ENCODE measurements at regions not wholly inside any gene's neighbourhood (a gene's known extent, or its start where the extent isn't known, plus 50 kb on each side); places are given as distances from the start of the nearest gene placed in this dataset.

DNA sequence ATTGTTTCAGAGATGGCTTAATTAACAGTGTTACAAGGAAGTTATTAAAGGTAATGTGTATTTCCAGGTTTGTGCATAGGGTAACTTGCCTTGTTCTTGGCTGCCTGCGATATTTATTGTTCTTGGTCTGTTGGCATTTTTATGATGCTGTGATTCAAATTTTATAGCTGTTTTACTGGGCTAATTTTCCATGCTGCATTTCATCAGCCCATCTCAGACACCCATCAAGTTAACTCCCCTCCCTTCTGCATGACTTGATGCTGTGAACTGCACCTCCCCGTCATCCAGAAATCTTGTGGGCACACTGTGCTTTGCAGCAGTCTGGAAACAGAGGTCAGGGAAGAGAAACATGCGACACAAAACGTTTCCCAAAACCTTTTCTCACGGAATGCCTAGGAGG is 1049.2 kb downstream of the AACS start:
- no peak overlapping the region for H3K27ac Mint-ChIP-seq
- no peaks in the 10 kb centered on the region for H3K27me3 Mint-ChIP-seq
- no peak overlapping the region for H3K4me3 Mint-ChIP-seq
- H3K9me3 Mint-ChIP-seq (ENCODE audit: low read depth): peaks cover 4% of the 10 kb centered on the region
- H3K36me3 Mint-ChIP-seq: no peaks in the 10 kb centered on the region
- no peaks in the 10 kb centered on the region for H3K4me1 Mint-ChIP-seq (ENCODE audit: low read depth)

DNA sequence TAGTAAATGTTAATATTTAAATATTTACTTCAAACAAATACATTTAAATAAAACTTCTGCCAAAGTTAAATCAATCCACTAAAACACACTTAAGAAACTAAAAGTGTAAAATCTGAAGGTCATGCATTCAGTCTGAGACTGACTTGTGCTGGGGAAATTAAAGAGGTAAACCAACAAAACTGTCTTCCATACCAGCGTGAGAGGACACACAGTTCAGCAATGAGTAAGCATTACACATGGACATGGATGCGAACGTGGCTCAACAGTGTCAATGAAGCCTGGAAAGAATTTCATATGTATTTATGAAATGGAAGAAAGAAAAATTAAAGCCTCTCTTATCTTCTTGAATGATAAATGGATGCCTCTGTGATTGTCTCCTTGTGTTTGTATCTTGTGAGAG is 1052.3 kb downstream of the AACS start:
- Mint-ChIP-seq H3K27me3 (no peaks in the 10 kb centered on the region), H3K4me3 (no peak overlapping the region), H3K4me1 (ENCODE audit: low read depth) (no peaks in the 10 kb centered on the region), H3K27ac (no peak overlapping the region), H3K9me3 (ENCODE audit: low read depth) (peaks cover 4% of the 10 kb centered on the region), H3K36me3 (no peaks in the 10 kb centered on the region)

GRCh38 chr12:126139355-126139754 is 1074.1 kb downstream of the AACS start:
- Mint-ChIP-seq H3K36me3 (peaks cover 4% of the 10 kb centered on the region), H3K9me3 (ENCODE audit: low read depth) (peaks cover 41% of the 10 kb centered on the region), H3K4me3 (no peak overlapping the region), H3K27ac (no peak overlapping the region), H3K4me1 (ENCODE audit: low read depth) (no peaks in the 10 kb centered on the region), H3K27me3 (peaks cover 2% of the 10 kb centered on the region)

DNA sequence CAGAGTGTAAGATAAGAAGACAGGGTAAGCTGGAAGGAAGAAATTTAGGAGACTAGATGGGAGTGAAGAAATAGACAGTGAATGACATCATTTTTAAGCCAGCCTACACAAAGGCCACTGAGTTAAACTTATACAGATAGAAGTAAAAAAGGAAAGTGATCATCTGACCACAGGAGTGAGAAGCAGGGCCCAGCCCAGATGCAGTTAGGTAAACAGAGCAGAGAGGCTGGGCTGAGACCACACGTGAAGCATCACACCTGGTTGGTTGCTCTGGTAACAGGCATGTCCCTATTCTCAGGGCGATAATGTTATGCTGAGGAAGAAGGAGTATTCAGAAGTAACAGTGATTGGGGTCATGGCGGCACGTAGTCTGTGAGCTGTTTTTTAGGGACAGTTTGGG is 1079.4 kb downstream of the AACS start:
- Mint-ChIP-seq H3K27me3 (no peaks in the 10 kb centered on the region), H3K4me1 (ENCODE audit: low read depth) (no peaks in the 10 kb centered on the region), H3K27ac (no peak overlapping the region), H3K4me3 (no peak overlapping the region), H3K36me3 (no peaks in the 10 kb centered on the region), H3K9me3 (ENCODE audit: low read depth) (peaks cover 15% of the 10 kb centered on the region)

GRCh38 chr12:126147321-126147720 is 1082.1 kb downstream of the AACS start:
- Mint-ChIP-seq H3K4me1 (ENCODE audit: low read depth) (no peaks in the 10 kb centered on the region), H3K4me3 (no peak overlapping the region), H3K27ac (no peak overlapping the region), H3K9me3 (ENCODE audit: low read depth) (peaks cover 3% of the 10 kb centered on the region), H3K36me3 (no peaks in the 10 kb centered on the region), H3K27me3 (no peaks in the 10 kb centered on the region)

DNA sequence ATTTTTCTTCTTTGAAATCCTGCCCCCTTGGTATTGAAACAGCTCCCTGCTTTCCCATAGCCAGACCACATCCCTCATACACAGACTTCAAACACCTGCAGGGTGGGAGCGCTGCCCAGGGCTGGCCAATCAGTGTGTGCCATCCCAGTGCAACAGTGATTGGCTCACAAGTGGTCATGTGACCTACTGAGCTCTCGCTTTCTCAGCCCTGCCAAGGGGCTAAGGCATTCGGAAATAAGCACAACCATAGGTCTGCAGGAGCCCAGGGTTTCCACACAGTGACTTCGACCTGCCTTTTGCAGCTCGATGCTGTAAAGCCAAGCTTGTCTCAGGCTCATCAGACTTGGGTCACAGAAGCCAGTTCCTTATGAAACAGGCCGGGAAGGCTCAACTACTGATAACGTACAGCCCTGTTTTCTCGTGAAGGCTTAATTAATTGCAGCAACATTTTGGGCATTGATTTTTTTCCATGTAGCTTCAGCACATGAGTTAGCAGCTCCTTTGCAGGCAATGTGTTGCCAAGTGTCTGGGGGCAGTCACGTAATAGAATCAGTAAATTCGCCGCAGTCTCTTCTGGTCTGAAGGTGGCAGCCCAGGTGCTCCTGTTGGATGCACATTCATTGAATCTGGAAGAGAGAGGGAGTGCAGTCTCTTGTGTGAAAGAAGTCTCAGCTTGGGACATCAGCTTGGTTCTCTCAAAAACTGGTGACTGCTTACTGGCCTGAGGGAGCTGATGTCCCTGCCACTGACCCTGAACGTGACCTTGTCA is 1091.8 kb downstream of the AACS start:
- Mint-ChIP-seq H3K27ac (no peak overlapping the region), H3K4me3 (no peak overlapping the region), H3K4me1 (ENCODE audit: low read depth) (no peaks in the 10 kb centered on the region), H3K36me3 (no peaks in the 10 kb centered on the region), H3K27me3 (no peaks in the 10 kb centered on the region), H3K9me3 (ENCODE audit: low read depth) (peaks cover 2% of the 10 kb centered on the region)

DNA sequence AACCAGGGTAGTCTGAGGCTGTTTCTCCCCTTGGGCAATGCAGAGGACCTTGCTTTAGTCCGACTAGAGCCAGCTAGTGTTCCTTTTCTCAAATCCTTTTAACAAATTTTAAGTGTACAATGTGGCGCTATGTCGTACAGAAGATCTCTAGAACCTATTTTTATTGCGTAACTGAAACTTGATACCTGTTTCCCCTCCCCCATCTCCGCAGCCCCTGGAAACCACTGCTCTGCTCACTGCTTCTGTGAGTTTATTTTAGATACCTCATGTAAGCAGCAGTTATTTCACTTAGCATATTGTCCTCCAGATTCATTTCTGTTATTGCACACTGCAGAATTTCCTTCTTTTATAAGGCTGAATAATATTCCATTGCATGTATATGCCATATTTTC is 1092.3 kb downstream of the AACS start:
- H3K4me1 Mint-ChIP-seq (ENCODE audit: low read depth): no peaks in the 10 kb centered on the region
- H3K9me3 Mint-ChIP-seq (ENCODE audit: low read depth): peaks cover 5% of the 10 kb centered on the region
- H3K4me3 Mint-ChIP-seq: no peak overlapping the region
- no peaks in the 10 kb centered on the region for H3K27me3 Mint-ChIP-seq
- H3K27ac Mint-ChIP-seq: no peak overlapping the region
- H3K36me3 Mint-ChIP-seq: no peaks in the 10 kb centered on the region

DNA sequence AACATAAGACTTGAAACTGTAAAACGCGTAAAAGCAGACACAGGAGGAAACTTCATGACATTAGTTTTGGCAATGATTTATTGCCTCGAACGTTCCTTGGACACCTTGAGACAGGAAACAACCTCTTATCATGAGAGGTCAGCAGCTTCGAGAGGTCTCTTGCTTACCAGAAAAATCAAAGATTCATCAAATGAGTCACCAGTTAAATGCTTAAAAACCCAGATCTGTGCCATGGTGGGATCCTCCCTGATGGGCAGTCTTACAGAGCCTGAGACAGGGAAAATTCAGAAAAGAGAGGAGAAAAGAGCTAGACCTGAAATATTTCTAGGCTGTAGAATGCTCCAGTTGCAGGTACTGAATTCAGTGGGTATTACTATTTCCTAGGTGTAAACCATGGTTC is 1093.9 kb downstream of the AACS start:
- Mint-ChIP-seq H3K4me3 (no peak overlapping the region), H3K9me3 (ENCODE audit: low read depth) (peaks cover 5% of the 10 kb centered on the region), H3K27ac (no peak overlapping the region), H3K4me1 (ENCODE audit: low read depth) (no peaks in the 10 kb centered on the region), H3K36me3 (no peaks in the 10 kb centered on the region), H3K27me3 (no peaks in the 10 kb centered on the region)

DNA sequence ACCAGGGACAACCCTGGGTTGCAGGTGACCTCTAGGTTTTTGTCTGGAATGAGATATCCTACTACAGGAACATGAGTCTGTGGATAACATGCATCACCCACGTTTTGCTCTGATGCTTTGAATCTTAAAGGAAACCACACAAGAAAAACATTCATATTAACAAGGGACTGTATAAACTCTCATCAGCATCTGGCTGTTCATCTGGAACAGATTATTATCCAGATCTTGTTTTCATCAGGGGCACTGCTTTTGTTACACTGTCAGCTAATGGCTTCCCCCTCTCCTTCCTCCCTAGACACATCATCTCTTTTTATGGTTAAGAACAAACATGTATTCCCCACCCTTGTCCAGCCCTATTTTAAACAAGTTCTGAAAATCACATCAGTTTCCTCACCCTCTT is 1095.7 kb downstream of the AACS start:
- H3K27ac Mint-ChIP-seq: no peak overlapping the region
- no peaks in the 10 kb centered on the region for H3K36me3 Mint-ChIP-seq
- no peaks in the 10 kb centered on the region for H3K4me1 Mint-ChIP-seq (ENCODE audit: low read depth)
- H3K27me3 Mint-ChIP-seq: no peaks in the 10 kb centered on the region
- no peak overlapping the region for H3K4me3 Mint-ChIP-seq
- H3K9me3 Mint-ChIP-seq (ENCODE audit: low read depth): peaks cover 5% of the 10 kb centered on the region

GRCh38 chr12:126163984-126164383 is 1098.7 kb downstream of the AACS start:
- Mint-ChIP-seq H3K27me3 (no peaks in the 10 kb centered on the region), H3K4me1 (ENCODE audit: low read depth) (no peaks in the 10 kb centered on the region), H3K4me3 (no peak overlapping the region), H3K36me3 (no peaks in the 10 kb centered on the region), H3K9me3 (ENCODE audit: low read depth) (peaks cover 5% of the 10 kb centered on the region), H3K27ac (no peak overlapping the region)

GRCh38 chr12:126171937-126172559 is 1106.8 kb downstream of the AACS start:
- H3K9me3 Mint-ChIP-seq (ENCODE audit: low read depth): peaks cover 5% of the 10 kb centered on the region
- no peak overlapping the region for H3K4me3 Mint-ChIP-seq
- H3K27ac Mint-ChIP-seq: no peak overlapping the region
- no peaks in the 10 kb centered on the region for H3K36me3 Mint-ChIP-seq
- no peaks in the 10 kb centered on the region for H3K27me3 Mint-ChIP-seq
- no peaks in the 10 kb centered on the region for H3K4me1 Mint-ChIP-seq (ENCODE audit: low read depth)

DNA sequence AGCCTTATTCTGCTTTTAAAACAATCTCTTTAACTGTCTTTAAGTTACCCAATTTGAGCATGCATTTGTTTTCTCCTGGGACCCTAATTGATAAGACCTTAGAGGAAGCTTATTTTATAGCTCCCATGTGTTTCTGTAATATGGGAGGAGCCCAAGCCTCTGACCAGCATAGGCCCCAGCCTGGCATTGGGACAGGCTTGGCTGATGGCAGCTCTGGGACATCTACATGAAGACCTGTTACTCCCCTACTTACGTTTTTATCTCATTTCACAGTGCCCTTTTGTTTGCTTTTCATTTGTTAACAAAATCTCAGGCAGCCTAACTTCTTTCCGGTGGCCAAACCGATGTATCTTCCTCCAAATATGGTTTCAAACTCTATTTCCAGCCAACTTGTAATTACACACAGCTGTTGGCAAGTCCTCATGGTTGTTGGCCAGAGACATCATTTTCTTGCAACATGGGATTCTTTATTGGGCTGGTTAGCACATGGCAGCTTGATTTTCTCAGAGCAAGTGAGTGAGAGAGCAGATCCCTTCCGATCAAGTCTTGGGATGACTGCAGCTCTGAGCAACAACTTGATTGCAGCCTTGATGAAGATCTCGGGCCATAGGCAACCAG is 1117.5 kb downstream of the AACS start:
- no peaks in the 10 kb centered on the region for H3K4me1 Mint-ChIP-seq (ENCODE audit: low read depth)
- peaks cover 2% of the 10 kb centered on the region for H3K36me3 Mint-ChIP-seq
- H3K27me3 Mint-ChIP-seq: no peaks in the 10 kb centered on the region
- no peak overlapping the region for H3K4me3 Mint-ChIP-seq
- peaks cover 3% of the 10 kb centered on the region for H3K9me3 Mint-ChIP-seq (ENCODE audit: low read depth)
- H3K27ac Mint-ChIP-seq: no peak overlapping the region

- Mint-ChIP-seq H3K27ac (no peak overlapping the region), H3K4me1 (ENCODE audit: low read depth) (no peaks in the 10 kb centered on the region), H3K27me3 (peaks cover 7% of the 10 kb centered on the region), H3K36me3 (peaks cover 1% of the 10 kb centered on the region), H3K9me3 (ENCODE audit: low read depth) (peaks cover 2% of the 10 kb centered on the region), H3K4me3 (no peak overlapping the region)
These were observed 1119.8 kb downstream of the AACS start for GRCh38 chr12:126185025-126185424.

GRCh38 chr12:126189856-126190255 is 1124.6 kb downstream of the AACS start:
- Mint-ChIP-seq H3K27me3 (peaks cover 12% of the 10 kb centered on the region), H3K4me3 (no peak overlapping the region), H3K36me3 (no peaks in the 10 kb centered on the region), H3K4me1 (ENCODE audit: low read depth) (no peaks in the 10 kb centered on the region), H3K27ac (no peak overlapping the region), H3K9me3 (ENCODE audit: low read depth) (peaks cover 4% of the 10 kb centered on the region)

DNA sequence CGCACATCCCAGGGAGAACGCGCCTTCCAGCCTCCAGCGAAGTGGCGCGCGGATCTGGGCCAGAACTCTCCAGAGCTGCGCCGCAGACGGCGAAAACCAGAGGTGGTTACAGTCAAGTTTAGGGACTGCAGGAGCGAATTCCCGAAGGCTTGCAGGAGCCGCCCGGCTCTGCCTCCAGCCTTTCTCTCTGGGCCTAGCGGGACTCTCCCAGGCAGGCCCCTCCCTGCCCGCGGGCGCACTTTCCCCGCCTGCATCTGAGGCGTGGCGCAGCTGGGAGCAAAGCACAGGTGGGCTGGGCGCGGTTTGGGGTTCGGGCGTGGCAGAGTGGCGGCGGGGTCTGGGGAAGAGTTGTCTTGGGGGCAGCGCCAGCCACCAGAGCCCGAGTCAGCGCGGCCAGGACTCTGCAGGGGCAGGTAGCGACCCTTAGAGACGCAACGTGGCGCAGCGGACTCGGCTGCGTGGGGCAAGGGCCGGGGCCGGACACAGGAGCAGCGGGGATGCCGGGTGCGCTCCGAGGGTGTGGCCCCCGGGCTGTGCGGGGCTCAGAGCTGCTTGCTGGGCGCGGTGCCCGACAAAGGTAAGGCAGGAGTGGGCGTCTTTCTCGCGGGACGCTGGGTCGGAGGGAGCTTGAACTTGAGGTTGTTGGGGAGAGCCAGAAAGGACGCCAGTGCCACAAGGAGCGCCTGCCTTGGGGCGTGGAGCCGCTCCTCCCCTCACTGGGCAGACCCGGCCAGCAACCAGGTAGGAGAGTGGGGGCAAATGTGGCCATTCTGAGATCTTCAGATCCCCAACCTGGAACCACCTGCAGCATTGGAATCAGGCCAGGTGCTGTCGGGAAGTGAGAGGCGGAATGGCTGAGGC is 1126.0 kb downstream of the AACS start:
- Mint-ChIP-seq H3K27ac (no peak overlapping the region), H3K9me3 (ENCODE audit: low read depth) (peaks cover 10% of the 10 kb centered on the region), H3K4me1 (ENCODE audit: low read depth) (no peaks in the 10 kb centered on the region), H3K36me3 (no peaks in the 10 kb centered on the region), H3K4me3 (no peak overlapping the region), H3K27me3 (peaks cover 12% of the 10 kb centered on the region)
